Inflammatory macrophage (primary cell): ENCODE measurements at regions not wholly inside any gene's neighbourhood (a gene's known extent, or its start where the extent isn't known, plus 50 kb on each side); places are given as distances from the start of the nearest gene placed in this dataset.
"Not testable (repeated sequence)": the region's sequence is repeated elsewhere in the genome, so short reads cannot be mapped to it uniquely, and the experiment has no call there.

Experiments used
- DNase-seq, 2 donors: peaks; one replicate each; pipeline ENCODE4 v3.0.0-alpha.2; 2020 to 2022

GRCh38 chr6:104676679-104677078, 183.0 kb downstream of the HACE1 start:
- DNase-seq, result not testable (repeated sequence)

GRCh38 chr6:104675161-104675560, 184.6 kb downstream of the HACE1 start:
- DNase-seq, result not testable (repeated sequence)

GRCh38 chr6:104673078-104673477, 186.6 kb downstream of the HACE1 start:
- not testable (repeated sequence) for DNase-seq

GRCh38 chr6:104671591-104671891, 188.2 kb downstream of the HACE1 start:
- not testable (repeated sequence) for DNase-seq

GRCh38 chr6:104670834-104671590, 188.7 kb downstream of the HACE1 start:
- not testable (repeated sequence) for DNase-seq

- DNase-seq, result no peak
Measured at GRCh38 chr6:104669483-104669882, 190.2 kb downstream of the HACE1 start.

- no peak for DNase-seq
Measured at GRCh38 chr6:104656235-104656634, 203.5 kb downstream of the HACE1 start.

- no peak for DNase-seq
Measured at GRCh38 chr6:104653781-104654180, 205.9 kb downstream of the HACE1 start.

- no peak for DNase-seq
Measured at GRCh38 chr6:104648347-104648746, 211.4 kb downstream of the HACE1 start.

- no peak for DNase-seq
Measured at GRCh38 chr6:104644848-104645247, 214.9 kb downstream of the HACE1 start.

- DNase-seq, result no peak
Measured at GRCh38 chr6:104642871-104643270, 216.8 kb downstream of the HACE1 start.

- no peak for DNase-seq
Measured at GRCh38 chr6:104640761-104641160, 219.0 kb downstream of the HACE1 start.

- no peak for DNase-seq
Measured at GRCh38 chr6:104640150-104640700, 219.5 kb downstream of the HACE1 start.

- peak; percentile 48 to 84 for DNase-seq
Measured at GRCh38 chr6:104639668-104640067, 220.1 kb downstream of the HACE1 start.

GRCh38 chr6:104638841-104639290, 220.9 kb downstream of the HACE1 start:
- no peak for DNase-seq

- DNase-seq, result no peak
Measured at GRCh38 chr6:104633125-104633524, 226.6 kb downstream of the HACE1 start.

GRCh38 chr6:104632588-104632987, 227.1 kb downstream of the HACE1 start:
- no peak for DNase-seq

GRCh38 chr6:104630955-104631354, 228.8 kb downstream of the HACE1 start:
- no peak for DNase-seq

- DNase-seq, result no peak
Measured at GRCh38 chr6:104630522-104630921, 229.2 kb downstream of the HACE1 start.

- no peak for DNase-seq
Measured at GRCh38 chr6:104629826-104630225, 229.9 kb downstream of the HACE1 start.

GRCh38 chr6:104625536-104625935, 234.2 kb downstream of the HACE1 start:
- DNase-seq, result no peak

GRCh38 chr6:104623052-104623690, 236.5 kb downstream of the HACE1 start:
- DNase-seq, result no peak

- no peak for DNase-seq
Measured at GRCh38 chr6:104621396-104621795, 238.3 kb downstream of the HACE1 start.

GRCh38 chr6:104617591-104617990, 242.1 kb downstream of the HACE1 start:
- DNase-seq, result no peak
